ENCODE measurements at regions not wholly inside any gene's neighbourhood (a gene's known extent, or its start where the extent isn't known, plus 50 kb on each side); places are given as distances from the start of the nearest gene placed in this dataset.
A peak's percentile ranks its signal among the peaks of the same experiment; 100 is the strongest.

DNA sequence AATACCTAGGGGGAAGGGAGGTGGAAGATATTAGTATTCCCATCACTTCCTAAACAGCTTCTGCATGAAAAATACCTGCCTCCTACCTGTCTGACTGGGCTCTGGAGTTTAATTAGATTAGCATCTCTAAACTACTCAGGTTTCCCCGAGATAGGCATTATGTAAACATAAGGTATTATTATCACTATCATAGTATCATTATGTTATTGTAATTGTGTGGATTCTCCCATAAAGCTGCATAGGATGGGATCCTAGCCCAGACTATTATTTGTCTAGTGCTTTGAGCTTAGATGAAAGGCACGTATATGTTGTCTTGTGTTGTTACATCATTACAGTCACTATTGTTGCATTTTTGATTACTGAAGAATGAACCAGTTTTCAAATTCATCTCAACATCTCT is 115.2 kb upstream of the SOX21 start:
- H3K27me3 ChIP-seq (ENCODE audit: insufficient read depth, insufficient read length) = no peaks in the 10 kb centered on the region
- no peak for DNase-seq (ENCODE audit: low read depth, low spot score)
- no peak overlapping the region for H3K4me3 ChIP-seq (ENCODE audit: insufficient read length, low read depth)
- H3K36me3 ChIP-seq (ENCODE audit: insufficient read depth, insufficient read length, low read length) = no peaks in the 10 kb centered on the region
- no peak overlapping the region for H3K9ac ChIP-seq (ENCODE audit: insufficient read length, low read depth)
- H3K9me3 ChIP-seq (ENCODE audit: insufficient read depth, low read length) = no peaks in the 10 kb centered on the region
- H3K4me1 ChIP-seq (ENCODE audit: insufficient read depth, insufficient read length) = no peaks in the 10 kb centered on the region
- TF ChIP-seq YY1 (IDR thresholded peaks at IDR 0.05; ENCODE audit: insufficient read depth, insufficient read length) (no peak), ZNF274 (IDR thresholded peaks at IDR 0.05; ENCODE audit: low read depth, low read length) (no peak), SUZ12 (IDR thresholded peaks at IDR 0.05; ENCODE audit: extremely low read depth, insufficient read depth, insufficient read length) (no peak)

GRCh38 chr13:94825507-94825906 is 113.2 kb upstream of the SOX21 start:
- TF ChIP-seq YY1 (IDR thresholded peaks at IDR 0.05; ENCODE audit: insufficient read depth, insufficient read length) = no peak
- TF ChIP-seq SUZ12 (IDR thresholded peaks at IDR 0.05; ENCODE audit: extremely low read depth, insufficient read depth, insufficient read length) = no peak
- no peak for TF ChIP-seq ZNF274 (IDR thresholded peaks at IDR 0.05; ENCODE audit: low read depth, low read length)
- Histone ChIP-seq H3K36me3 (ENCODE audit: insufficient read depth, insufficient read length, low read length) (no peaks in the 10 kb centered on the region), H3K4me1 (ENCODE audit: insufficient read depth, insufficient read length) (no peaks in the 10 kb centered on the region), H3K27me3 (ENCODE audit: insufficient read depth, insufficient read length) (no peaks in the 10 kb centered on the region), H3K4me3 (ENCODE audit: insufficient read length, low read depth) (no peak overlapping the region), H3K9me3 (ENCODE audit: insufficient read depth, low read length) (no peaks in the 10 kb centered on the region), H3K9ac (ENCODE audit: insufficient read length, low read depth) (peak overlapping the region; percentile 57)
- peak; percentile 97 for DNase-seq (ENCODE audit: low read depth, low spot score)

- no peaks in the 10 kb centered on the region for H3K36me3 ChIP-seq (ENCODE audit: insufficient read depth, insufficient read length, low read length)
- H3K9ac ChIP-seq (ENCODE audit: insufficient read length, low read depth) = no peak overlapping the region
- H3K27me3 ChIP-seq (ENCODE audit: insufficient read depth, insufficient read length) = no peaks in the 10 kb centered on the region
- H3K4me1 ChIP-seq (ENCODE audit: insufficient read depth, insufficient read length) = no peaks in the 10 kb centered on the region
- no peak for DNase-seq (ENCODE audit: low read depth, low spot score)
- TF ChIP-seq YY1 (IDR thresholded peaks at IDR 0.05; ENCODE audit: insufficient read depth, insufficient read length) (no peak), ZNF274 (IDR thresholded peaks at IDR 0.05; ENCODE audit: low read depth, low read length) (no peak), SUZ12 (IDR thresholded peaks at IDR 0.05; ENCODE audit: extremely low read depth, insufficient read depth, insufficient read length) (no peak)
- no peak overlapping the region for H3K4me3 ChIP-seq (ENCODE audit: insufficient read length, low read depth)
- no peaks in the 10 kb centered on the region for H3K9me3 ChIP-seq (ENCODE audit: insufficient read depth, low read length)
Observed at GRCh38 chr13:94824601-94825000, 112.3 kb upstream of the SOX21 start.

DNA sequence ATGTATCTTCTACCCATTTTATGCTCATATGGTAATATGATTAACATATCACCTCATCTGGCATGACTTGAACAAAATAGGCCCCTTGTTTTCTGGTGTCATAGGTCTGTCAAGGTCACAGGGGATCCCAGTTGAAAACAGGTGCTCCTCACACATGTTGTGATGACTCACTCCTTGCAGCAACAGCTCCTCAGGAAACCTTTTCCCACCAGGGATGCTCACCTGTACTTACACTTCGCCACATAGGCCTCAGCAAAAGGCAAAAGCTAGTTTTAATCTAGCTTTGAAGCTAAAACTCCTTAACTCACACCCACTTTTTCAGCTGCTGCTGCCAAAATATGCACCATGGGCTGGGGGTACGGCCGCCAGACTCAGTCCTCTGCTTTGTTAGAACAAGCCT is 110.0 kb upstream of the SOX21 start:
- Histone ChIP-seq H3K36me3 (ENCODE audit: insufficient read depth, insufficient read length, low read length) (no peaks in the 10 kb centered on the region), H3K9ac (ENCODE audit: insufficient read length, low read depth) (no peak overlapping the region), H3K27me3 (ENCODE audit: insufficient read depth, insufficient read length) (no peaks in the 10 kb centered on the region), H3K4me1 (ENCODE audit: insufficient read depth, insufficient read length) (no peaks in the 10 kb centered on the region), H3K9me3 (ENCODE audit: insufficient read depth, low read length) (no peaks in the 10 kb centered on the region), H3K4me3 (ENCODE audit: insufficient read length, low read depth) (no peak overlapping the region)
- no peak for DNase-seq (ENCODE audit: low read depth, low spot score)
- no peak for TF ChIP-seq SUZ12 (IDR thresholded peaks at IDR 0.05; ENCODE audit: extremely low read depth, insufficient read depth, insufficient read length)
- no peak for TF ChIP-seq ZNF274 (IDR thresholded peaks at IDR 0.05; ENCODE audit: low read depth, low read length)
- no peak for TF ChIP-seq YY1 (IDR thresholded peaks at IDR 0.05; ENCODE audit: insufficient read depth, insufficient read length)

GRCh38 chr13:94816256-94816655 is 103.9 kb upstream of the SOX21 start:
- H3K27me3 ChIP-seq (ENCODE audit: insufficient read depth, insufficient read length) = no peaks in the 10 kb centered on the region
- no peak overlapping the region for H3K4me3 ChIP-seq (ENCODE audit: insufficient read length, low read depth)
- H3K36me3 ChIP-seq (ENCODE audit: insufficient read depth, insufficient read length, low read length) = no peaks in the 10 kb centered on the region
- no peak for DNase-seq (ENCODE audit: low read depth, low spot score)
- no peak overlapping the region for H3K9ac ChIP-seq (ENCODE audit: insufficient read length, low read depth)
- H3K9me3 ChIP-seq (ENCODE audit: insufficient read depth, low read length) = no peaks in the 10 kb centered on the region
- TF ChIP-seq ZNF274 (IDR thresholded peaks at IDR 0.05; ENCODE audit: low read depth, low read length) (no peak), YY1 (IDR thresholded peaks at IDR 0.05; ENCODE audit: insufficient read depth, insufficient read length) (no peak), SUZ12 (IDR thresholded peaks at IDR 0.05; ENCODE audit: extremely low read depth, insufficient read depth, insufficient read length) (no peak)
- H3K4me1 ChIP-seq (ENCODE audit: insufficient read depth, insufficient read length) = peaks cover 2% of the 10 kb centered on the region

DNA sequence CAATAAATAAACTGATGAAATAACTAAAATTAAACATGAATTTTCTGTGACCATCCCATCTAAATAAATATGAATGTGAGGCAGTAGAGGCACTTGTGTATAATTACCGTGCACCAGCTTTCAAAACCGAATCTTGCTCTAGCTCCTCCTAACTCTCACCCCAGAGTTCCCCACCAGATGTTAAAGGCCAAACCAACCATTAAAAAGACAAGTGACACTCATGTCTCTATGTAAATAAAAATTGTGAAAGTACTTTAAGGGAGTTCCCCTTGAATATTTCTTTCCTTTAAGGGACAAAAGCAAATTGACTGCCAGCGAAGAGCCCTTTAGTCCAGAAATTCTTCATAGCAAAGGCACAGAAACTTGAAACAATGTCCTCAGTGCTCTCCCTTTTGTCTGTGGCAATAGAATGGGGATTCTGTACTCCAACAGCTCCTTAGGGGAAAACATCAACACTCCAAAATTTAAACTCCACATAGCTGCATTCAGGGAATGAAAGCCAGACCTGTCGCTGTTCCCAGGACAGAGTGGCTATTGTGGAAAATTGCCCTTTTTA is 101.7 kb upstream of the SOX21 start:
- no peaks in the 10 kb centered on the region for H3K36me3 ChIP-seq (ENCODE audit: insufficient read depth, insufficient read length, low read length)
- H3K4me1 ChIP-seq (ENCODE audit: insufficient read depth, insufficient read length) = peaks cover 2% of the 10 kb centered on the region
- H3K4me3 ChIP-seq (ENCODE audit: insufficient read length, low read depth) = no peak overlapping the region
- H3K9me3 ChIP-seq (ENCODE audit: insufficient read depth, low read length) = no peaks in the 10 kb centered on the region
- no peak overlapping the region for H3K9ac ChIP-seq (ENCODE audit: insufficient read length, low read depth)
- no peak for DNase-seq (ENCODE audit: low read depth, low spot score)
- TF ChIP-seq YY1 (IDR thresholded peaks at IDR 0.05; ENCODE audit: insufficient read depth, insufficient read length) (no peak), ZNF274 (IDR thresholded peaks at IDR 0.05; ENCODE audit: low read depth, low read length) (no peak), SUZ12 (IDR thresholded peaks at IDR 0.05; ENCODE audit: extremely low read depth, insufficient read depth, insufficient read length) (no peak)
- no peaks in the 10 kb centered on the region for H3K27me3 ChIP-seq (ENCODE audit: insufficient read depth, insufficient read length)

DNA sequence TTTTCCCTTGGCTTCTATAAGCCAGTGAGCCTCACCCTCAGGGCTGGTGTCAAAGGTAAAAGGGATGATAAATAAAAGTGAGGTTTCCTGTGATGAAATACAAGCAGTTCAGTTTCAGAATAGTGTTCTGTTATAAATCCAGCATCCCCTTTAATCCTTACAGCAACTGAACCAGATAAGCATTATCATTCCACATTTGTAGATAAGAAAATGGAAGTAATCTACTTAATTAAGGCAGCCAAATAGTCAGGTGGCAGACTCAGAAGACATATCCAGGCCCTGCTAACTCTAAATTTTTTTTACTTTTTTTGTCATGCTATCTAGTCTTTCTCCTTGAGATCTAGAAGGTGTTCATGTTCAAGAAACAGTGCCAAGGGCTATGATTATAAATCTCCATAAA is 99.4 kb upstream of the SOX21 start:
- Histone ChIP-seq H3K9ac (ENCODE audit: insufficient read length, low read depth) (no peak overlapping the region), H3K4me3 (ENCODE audit: insufficient read length, low read depth) (no peak overlapping the region), H3K9me3 (ENCODE audit: insufficient read depth, low read length) (no peaks in the 10 kb centered on the region), H3K4me1 (ENCODE audit: insufficient read depth, insufficient read length) (peaks cover 2% of the 10 kb centered on the region), H3K27me3 (ENCODE audit: insufficient read depth, insufficient read length) (no peaks in the 10 kb centered on the region), H3K36me3 (ENCODE audit: insufficient read depth, insufficient read length, low read length) (no peaks in the 10 kb centered on the region)
- no peak for DNase-seq (ENCODE audit: low read depth, low spot score)
- TF ChIP-seq YY1 (IDR thresholded peaks at IDR 0.05; ENCODE audit: insufficient read depth, insufficient read length) = no peak
- TF ChIP-seq SUZ12 (IDR thresholded peaks at IDR 0.05; ENCODE audit: extremely low read depth, insufficient read depth, insufficient read length) = no peak
- no peak for TF ChIP-seq ZNF274 (IDR thresholded peaks at IDR 0.05; ENCODE audit: low read depth, low read length)

All from NT2/D1 (cell line).